ENCODE measurements at regions not wholly inside any gene's neighbourhood (a gene's known extent, or its start where the extent isn't known, plus 50 kb on each side); places are given as distances from the start of the nearest gene placed in this dataset.
A peak's percentile ranks its signal among the peaks of the same experiment; 100 is the strongest.

GRCh38 chr12:105738051-105738450 is 400.7 kb downstream of the NUAK1 start:
- Histone ChIP-seq H3K36me3 (ENCODE audit: insufficient read depth, low read length) (no peaks in the 10 kb centered on the region), H3K9me3 (ENCODE audit: control insufficient read depth in 1 of 2, insufficient read depth in 1 of 2, low read length in 2 of 2) (no peaks in the 10 kb centered on the region), H3K4me3 (ENCODE audit: low read length) (no peak overlapping the region), H3K4me1 (ENCODE audit: insufficient read depth, low read length) (no peaks in the 10 kb centered on the region), H3K27ac (ENCODE audit: low read depth in 1 of 2, low read length in 2 of 2) (no peak overlapping the region), H3K27me3 (ENCODE audit: control insufficient read depth in 1 of 2, insufficient read depth in 2 of 2, low read length in 2 of 2) (no peaks in the 10 kb centered on the region)
- Mint-ChIP-seq H3K27me3 (peaks cover 4% of the 10 kb centered on the region), H3K4me1 (ENCODE audit: low read depth) (no peaks in the 10 kb centered on the region), H3K4me3 (no peak overlapping the region), H3K27ac (no peak overlapping the region), H3K36me3 (ENCODE audit: low read depth) (no peaks in the 10 kb centered on the region), H3K9me3 (no peaks in the 10 kb centered on the region)
- ChIA-PET POLR2A (no interaction called here), CTCF (no interaction called here)
- DNase-seq (peak in 1 of 14 experiments; percentile 34), ATAC-seq (ENCODE audit: poor library complexity) (no peak)
- TF ChIP-seq CTCF (IDR thresholded peaks at IDR 0.05) = no peak
- intact Hi-C loops (cut with DNase I, micrococcal nuclease) = no loop called here

GRCh38 chr12:105740369-105740768 is 398.4 kb downstream of the NUAK1 start:
- no peak overlapping the region for H3K4me3 Mint-ChIP-seq
- ATAC-seq (ENCODE audit: poor library complexity) (no peak), DNase-seq (no peak)
- intact Hi-C loops (cut with DNase I, micrococcal nuclease) = no loop called here
- Histone ChIP-seq H3K27ac (ENCODE audit: low read depth in 1 of 2, low read length in 2 of 2) (no peak overlapping the region), H3K27me3 (ENCODE audit: control insufficient read depth in 1 of 2, insufficient read depth in 2 of 2, low read length in 2 of 2) (no peaks in the 10 kb centered on the region), H3K9me3 (ENCODE audit: control insufficient read depth in 1 of 2, insufficient read depth in 1 of 2, low read length in 2 of 2) (no peaks in the 10 kb centered on the region), H3K4me1 (ENCODE audit: insufficient read depth, low read length) (no peaks in the 10 kb centered on the region), H3K4me3 (ENCODE audit: low read length) (no peak overlapping the region), H3K36me3 (ENCODE audit: insufficient read depth, low read length) (no peaks in the 10 kb centered on the region)
- ChIA-PET POLR2A (no interaction called here), CTCF (no interaction called here)
- peaks cover 10% of the 10 kb centered on the region for H3K27me3 Mint-ChIP-seq
- H3K9me3 Mint-ChIP-seq = no peaks in the 10 kb centered on the region
- H3K27ac Mint-ChIP-seq = no peak overlapping the region
- no peak for TF ChIP-seq CTCF (IDR thresholded peaks at IDR 0.05)
- H3K4me1 Mint-ChIP-seq (ENCODE audit: low read depth) = no peaks in the 10 kb centered on the region
- H3K36me3 Mint-ChIP-seq (ENCODE audit: low read depth) = no peaks in the 10 kb centered on the region

- Mint-ChIP-seq H3K4me1 (ENCODE audit: low read depth) (no peaks in the 10 kb centered on the region), H3K27me3 (peaks cover 10% of the 10 kb centered on the region), H3K9me3 (no peaks in the 10 kb centered on the region), H3K36me3 (ENCODE audit: low read depth) (no peaks in the 10 kb centered on the region), H3K4me3 (no peak overlapping the region), H3K27ac (no peak overlapping the region)
- Histone ChIP-seq H3K27ac (ENCODE audit: low read depth in 1 of 2, low read length in 2 of 2) (no peak overlapping the region), H3K9me3 (ENCODE audit: control insufficient read depth in 1 of 2, insufficient read depth in 1 of 2, low read length in 2 of 2) (no peaks in the 10 kb centered on the region), H3K4me3 (ENCODE audit: low read length) (no peak overlapping the region), H3K36me3 (ENCODE audit: insufficient read depth, low read length) (no peaks in the 10 kb centered on the region), H3K4me1 (ENCODE audit: insufficient read depth, low read length) (no peaks in the 10 kb centered on the region), H3K27me3 (ENCODE audit: control insufficient read depth in 1 of 2, insufficient read depth in 2 of 2, low read length in 2 of 2) (no peaks in the 10 kb centered on the region)
- ATAC-seq (ENCODE audit: poor library complexity) = no peak
- CTCF ChIA-PET = no interaction called here
- TF ChIP-seq CTCF (IDR thresholded peaks at IDR 0.05) = no peak
- no peak for DNase-seq
- POLR2A ChIA-PET = no interaction called here
- intact Hi-C loops (cut with DNase I, micrococcal nuclease) = no loop called here
Measured at GRCh38 chr12:105740970-105741725, 397.6 kb downstream of the NUAK1 start.

Measured in CD4-positive, alpha-beta T cell (primary cell).